CD4-positive, alpha-beta T cell treated with Interleukin-21 for 1 hour (primary cell): ENCODE measurements at regions not wholly inside any gene's neighbourhood (a gene's known extent, or its start where the extent isn't known, plus 50 kb on each side); places are given as distances from the start of the nearest gene placed in this dataset.

Experiments
- DNase-seq: peaks from one replicate; pipeline ENCODE4 v3.0.0-alpha.2; 2020

DNA sequence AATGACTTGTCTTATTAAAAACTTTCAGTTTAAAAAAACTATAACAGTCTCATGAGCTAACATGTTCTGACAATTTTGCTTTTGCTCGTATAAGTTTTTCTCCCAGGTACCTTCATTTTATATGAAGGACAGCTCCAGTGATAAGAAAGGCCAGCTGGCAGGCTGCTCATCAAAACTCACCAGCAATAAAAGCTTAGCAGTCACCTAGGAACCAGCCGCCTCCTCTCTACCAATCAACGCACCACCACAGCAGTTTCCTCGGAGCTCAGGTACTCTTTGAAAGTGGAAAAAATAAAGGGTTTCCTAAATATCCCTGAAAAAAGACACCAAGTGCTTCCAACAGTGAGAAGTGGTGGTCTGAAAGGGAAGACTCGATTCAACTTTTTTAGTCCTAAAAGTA lies 100.9 kb upstream of the CCDC150 start:
- DNase-seq, result no peak

DNA sequence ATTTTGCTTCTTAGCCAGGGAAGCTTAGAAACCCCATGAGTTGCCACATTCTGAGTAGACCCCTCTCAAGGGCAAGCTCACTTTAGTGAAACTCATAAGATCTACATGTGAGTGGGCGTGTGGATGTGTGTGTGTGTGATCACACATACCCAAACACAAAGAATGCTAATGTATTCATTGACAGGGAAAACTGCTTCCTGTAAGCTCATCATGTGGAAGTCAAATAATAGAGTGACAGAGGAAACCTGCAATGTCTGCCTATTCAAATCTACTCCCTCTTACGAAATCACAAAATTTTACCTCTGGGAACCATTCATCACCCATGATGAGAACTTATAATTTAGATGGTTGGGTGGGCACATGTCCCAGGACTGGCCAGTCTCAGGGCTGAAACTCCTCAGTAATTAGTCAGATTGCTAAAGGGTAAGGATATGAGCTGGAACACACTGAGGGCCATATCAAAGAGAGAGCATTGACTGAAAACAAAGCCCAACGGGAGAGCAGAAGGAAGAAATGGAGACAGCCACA lies 94.5 kb upstream of the CCDC150 start:
- DNase-seq, result no peak

DNA sequence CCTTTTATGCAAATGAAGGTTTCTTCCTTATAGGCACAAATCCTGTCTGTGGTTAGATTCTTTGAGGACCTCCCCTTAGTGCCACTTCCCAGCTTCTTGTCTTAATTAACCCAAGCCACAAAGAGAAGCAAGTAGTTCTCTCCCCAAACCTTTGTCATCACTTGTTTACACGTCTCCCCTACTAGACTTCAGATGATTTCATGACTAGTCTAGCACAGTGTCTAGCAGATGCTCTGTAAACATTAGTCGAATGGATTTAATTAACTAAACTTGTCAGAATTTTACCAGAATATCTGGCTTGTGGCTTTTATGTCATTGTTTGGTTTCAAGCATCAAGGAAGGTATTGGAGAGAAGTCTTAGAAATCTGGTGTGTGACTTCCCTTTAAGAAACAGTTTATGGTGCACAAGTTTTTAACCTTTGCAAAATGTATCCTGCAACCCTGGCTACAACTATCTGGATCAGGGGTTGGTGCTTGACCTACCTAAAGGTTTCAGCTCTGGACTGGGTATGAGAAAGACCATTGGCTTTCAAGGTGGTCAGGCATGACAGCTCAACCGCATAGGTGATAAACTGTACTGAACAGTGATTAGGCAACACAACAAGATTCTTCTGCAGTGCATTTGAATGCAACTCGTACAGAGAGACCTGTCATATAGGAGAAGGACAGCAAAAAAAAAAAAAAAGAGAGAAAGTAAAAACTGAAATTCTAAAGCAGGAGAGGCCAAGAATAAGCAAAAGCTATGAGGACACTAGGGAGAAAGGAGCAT lies 93.2 kb upstream of the CCDC150 start:
- DNase-seq, result no peak

GRCh38 chr2:196549052-196549451 lies 90.5 kb upstream of the CCDC150 start:
- no peak for DNase-seq

DNA sequence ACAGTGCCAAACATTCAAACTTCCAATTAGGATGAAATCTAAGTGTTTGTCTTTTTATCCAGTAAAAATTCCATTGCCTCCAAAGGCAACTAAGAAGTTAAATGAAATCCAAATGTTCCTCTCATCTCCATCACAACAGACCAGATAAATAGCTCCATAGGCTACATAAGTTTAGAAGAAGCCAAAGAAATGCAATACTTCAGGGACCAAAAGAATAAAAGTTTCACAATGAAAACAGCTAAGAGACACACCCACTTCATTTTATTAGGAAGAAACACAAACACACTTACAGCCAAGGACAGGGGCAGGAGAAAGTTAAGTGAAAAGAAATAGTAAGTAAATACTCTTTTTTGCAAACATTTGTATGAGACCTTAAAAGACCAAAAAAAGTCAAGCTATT lies 88.5 kb upstream of the CCDC150 start:
- no peak for DNase-seq

- no peak for DNase-seq
Observed at GRCh38 chr2:196555161-196555560, 84.4 kb upstream of the CCDC150 start.

GRCh38 chr2:196555726-196556125 lies 83.8 kb upstream of the CCDC150 start:
- no peak for DNase-seq

GRCh38 chr2:196558497-196558896 lies 81.0 kb upstream of the CCDC150 start:
- DNase-seq, result no peak

DNA sequence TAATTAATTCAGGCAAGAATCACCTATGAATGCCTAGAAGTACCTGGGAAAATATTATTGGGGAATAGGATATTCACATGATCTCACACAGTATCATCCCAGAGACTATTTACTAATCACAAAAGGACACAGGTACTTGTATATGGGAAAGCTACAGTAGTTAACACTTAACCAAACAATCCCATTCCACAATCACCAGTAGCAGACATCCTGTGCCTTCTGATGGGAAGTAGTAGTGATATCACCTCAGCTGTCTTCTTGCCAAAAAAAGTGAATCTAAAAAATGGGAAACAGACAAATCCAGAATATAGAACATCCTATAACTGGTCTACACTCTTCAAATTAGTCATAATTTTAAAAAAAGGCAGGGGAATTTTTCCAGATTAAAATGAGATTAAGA lies 75.6 kb upstream of the CCDC150 start:
- DNase-seq, result no peak

DNA sequence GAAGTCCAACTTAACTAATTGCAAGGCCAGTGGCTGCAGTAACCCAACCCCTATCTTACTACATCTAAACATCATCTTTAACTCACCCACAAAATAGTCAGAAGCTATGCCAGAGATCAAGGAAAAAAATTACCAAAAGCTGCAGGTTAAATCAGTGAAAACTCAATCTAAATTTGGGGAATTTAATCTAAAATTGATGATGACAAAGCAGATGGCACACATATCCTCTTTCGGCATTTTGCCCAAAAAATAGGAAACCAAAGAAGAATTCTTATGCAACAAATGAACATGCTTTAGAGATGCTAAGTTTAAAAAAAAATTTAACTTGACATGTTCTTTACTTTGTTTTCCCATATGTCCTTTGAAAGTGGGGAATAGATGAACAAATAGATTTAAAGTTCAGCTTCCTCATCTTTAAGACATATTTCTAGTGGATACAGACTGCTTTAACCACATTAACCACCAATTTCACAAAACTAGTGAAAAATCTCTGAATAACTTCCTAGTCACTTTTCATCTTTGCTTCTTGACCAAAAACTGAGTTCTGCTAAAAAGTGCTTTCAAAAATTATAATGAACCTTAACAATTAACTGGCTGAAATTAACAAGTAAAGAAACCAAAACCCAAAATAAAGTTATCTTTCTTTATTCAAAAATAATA lies 74.3 kb upstream of the CCDC150 start:
- DNase-seq, result no peak

DNA sequence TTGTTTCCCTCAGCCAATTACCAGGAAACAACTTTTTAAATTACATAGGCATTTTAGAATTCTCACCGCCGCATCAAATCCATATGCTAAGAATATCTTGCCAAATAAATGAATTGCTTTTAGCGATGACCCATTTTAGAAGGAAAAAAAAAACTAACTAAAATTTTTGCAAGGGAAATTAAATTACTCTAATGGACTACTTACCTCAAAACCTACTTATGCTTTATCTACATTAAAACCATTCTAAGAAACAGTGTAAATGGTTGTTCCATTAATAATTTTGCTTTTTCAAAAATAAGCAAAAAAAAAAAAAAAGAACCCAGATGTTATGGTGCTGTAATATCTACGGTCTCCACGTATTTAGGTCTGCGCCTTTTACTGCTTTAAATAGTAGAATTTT lies 73.5 kb upstream of the CCDC150 start:
- DNase-seq, result no peak

- DNase-seq, result no peak
Observed at GRCh38 chr2:196566961-196567666, 72.4 kb upstream of the CCDC150 start.

DNA sequence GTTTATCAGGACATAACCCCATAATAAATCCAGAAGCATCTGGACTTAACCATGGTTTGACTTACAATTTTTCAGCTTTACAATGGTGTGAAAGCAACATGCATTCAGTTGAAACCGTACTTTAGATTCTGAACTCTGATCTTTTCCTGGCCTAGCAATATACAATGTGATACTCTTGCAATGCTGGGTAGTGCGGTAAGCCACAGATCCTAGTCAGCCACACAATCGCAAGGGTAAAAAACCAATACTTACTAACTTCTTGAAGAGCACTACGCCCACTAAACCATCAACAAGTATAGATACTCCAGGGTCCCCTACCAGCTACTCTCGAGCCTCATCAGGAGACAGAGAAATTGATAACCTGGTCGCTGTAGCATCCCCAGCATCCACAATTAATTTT lies 71.0 kb upstream of the CCDC150 start:
- no peak for DNase-seq

- no peak for DNase-seq
Observed at GRCh38 chr2:196584903-196585302, 54.6 kb upstream of the CCDC150 start.

- DNase-seq, result no peak
Observed at GRCh38 chr2:196586511-196586991, 53.0 kb upstream of the CCDC150 start.

GRCh38 chr2:196587056-196587455 lies 52.5 kb upstream of the CCDC150 start:
- DNase-seq, result no peak

DNA sequence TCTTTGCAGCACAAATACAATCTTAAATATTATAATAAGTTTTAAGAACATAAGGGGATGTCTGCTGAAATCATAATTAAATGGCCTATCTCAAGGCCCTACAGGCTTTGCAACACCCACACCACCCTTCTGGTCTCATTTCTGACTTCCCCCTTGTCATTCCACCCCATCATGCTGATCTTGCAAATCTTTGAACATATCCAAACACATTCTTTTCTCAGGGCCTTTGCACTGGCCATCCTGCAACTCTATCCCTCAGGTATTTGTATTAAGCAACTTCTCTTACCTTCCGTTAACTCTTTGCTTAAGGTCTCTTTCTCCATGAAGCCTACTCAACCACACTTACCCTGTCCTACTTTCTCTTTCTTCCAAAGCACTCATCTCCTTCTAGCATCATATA lies 51.8 kb upstream of the CCDC150 start:
- no peak for DNase-seq

DNA sequence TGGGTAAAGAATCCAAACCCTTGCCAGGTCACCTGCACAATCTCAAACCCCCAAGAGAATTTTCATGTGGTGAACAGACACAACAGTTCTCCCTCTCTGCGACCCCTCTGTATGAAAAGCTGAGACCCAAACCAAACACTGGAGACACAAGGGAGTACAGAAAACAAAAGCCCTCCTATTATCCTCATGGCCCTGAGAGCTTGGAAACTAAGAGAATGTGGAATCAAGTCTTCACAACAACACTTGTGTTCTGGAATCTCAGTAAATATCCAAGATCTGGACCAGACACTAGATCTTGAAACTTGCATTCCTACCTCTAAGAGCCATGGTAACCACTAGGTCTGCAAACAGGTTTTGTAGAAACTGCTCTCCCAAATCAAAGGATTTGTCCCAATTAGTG lies 50.1 kb upstream of the CCDC150 start:
- no peak for DNase-seq
